Neural cell (in vitro differentiated cells): ENCODE measurements at regions not wholly inside any gene's neighbourhood (a gene's known extent, or its start where the extent isn't known, plus 50 kb on each side); places are given as distances from the start of the nearest gene placed in this dataset.

Experiments
- POLR2AphosphoS5 ChIP-seq: IDR thresholded peaks from 2 replicates; pipeline ENCODE4 v1.6.1; 2012
- REST ChIP-seq: IDR thresholded peaks from 2 replicates; pipeline ENCODE4 v1.6.1; 2012; ENCODE audit warnings: borderline replicate concordance
- TF ChIP-seq, protein P1 (sequence below): fragments of 450-650 bp; IDR thresholded peaks from 2 replicates; pipeline ENCODE4 v1.5.1; 2014; ENCODE audit warnings: antibody characterized with exemption, mild to moderate bottlenecking, moderate library complexity; ENCODE audit not compliant: poor library complexity, severe bottlenecking

DNA sequence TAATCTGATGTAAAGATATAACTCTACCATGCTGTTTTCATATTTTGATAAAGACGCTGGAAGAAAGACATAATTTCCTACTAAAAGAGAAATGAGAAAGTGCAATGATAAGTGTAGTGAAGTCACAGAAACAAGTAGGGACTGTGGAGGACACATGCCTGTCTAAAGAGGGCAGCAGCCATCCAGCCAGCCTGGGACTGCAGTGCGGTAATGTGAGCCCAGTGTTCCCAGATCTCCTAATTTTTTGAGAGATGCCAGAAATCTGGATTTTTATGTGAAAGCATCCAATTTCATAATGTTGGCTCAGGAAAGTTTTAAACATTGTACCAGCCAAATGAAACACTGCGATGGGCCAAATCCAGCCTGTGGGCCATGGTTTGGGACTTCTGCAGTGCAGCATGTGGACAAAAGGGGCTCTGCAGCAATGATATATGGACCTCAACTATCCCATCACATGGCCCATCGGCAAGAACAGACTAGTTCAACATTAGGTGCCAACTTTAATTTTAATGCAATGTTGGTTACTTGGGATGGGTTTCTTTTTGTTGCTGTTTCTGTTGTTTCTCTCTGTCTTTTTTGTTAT lies 329.5 kb downstream of the LTN1 start:
- no peak for TF ChIP-seq POLR2AphosphoS5
- TF ChIP-seq, protein P1, sequence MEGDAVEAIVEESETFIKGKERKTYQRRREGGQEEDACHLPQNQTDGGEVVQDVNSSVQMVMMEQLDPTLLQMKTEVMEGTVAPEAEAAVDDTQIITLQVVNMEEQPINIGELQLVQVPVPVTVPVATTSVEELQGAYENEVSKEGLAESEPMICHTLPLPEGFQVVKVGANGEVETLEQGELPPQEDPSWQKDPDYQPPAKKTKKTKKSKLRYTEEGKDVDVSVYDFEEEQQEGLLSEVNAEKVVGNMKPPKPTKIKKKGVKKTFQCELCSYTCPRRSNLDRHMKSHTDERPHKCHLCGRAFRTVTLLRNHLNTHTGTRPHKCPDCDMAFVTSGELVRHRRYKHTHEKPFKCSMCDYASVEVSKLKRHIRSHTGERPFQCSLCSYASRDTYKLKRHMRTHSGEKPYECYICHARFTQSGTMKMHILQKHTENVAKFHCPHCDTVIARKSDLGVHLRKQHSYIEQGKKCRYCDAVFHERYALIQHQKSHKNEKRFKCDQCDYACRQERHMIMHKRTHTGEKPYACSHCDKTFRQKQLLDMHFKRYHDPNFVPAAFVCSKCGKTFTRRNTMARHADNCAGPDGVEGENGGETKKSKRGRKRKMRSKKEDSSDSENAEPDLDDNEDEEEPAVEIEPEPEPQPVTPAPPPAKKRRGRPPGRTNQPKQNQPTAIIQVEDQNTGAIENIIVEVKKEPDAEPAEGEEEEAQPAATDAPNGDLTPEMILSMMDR: no peak
- TF ChIP-seq REST: no peak
